Breast epithelium (tissue), 4 donors: ENCODE measurements at regions not wholly inside any gene's neighbourhood (a gene's known extent, or its start where the extent isn't known, plus 50 kb on each side); places are given as distances from the start of the nearest gene placed in this dataset.
A peak's percentile ranks its signal among the peaks of the same experiment; 100 is the strongest.

Experiments used
- DNase-seq, 2 donors: peaks; one replicate each; pipeline ENCODE4 v3.0.0-alpha.2; 2019; ENCODE audit warnings: low spot score in 2 of 2
- H3K27ac ChIP-seq, 2 donors: fragments of 200-600 bp; sonication (generic) in 1 of 2; one replicate each; pipeline ENCODE4 v1.5.1; 2016 to 2019; ENCODE audit warnings: mild to moderate bottlenecking in 1 of 2
- H3K27me3 ChIP-seq, 2 donors: fragments of 200-600 bp; sonication (generic) in 1 of 2; one replicate each; pipeline versions ENCODE4 v1.5.1 to v1.6.0; 2017 to 2019; ENCODE audit warnings: control low read depth in 1 of 2, mild to moderate bottlenecking in 1 of 2
- H3K36me3 ChIP-seq: fragments of 200-600 bp; one replicate; pipeline ENCODE4 v1.5.1; 2019
- H3K4me1 ChIP-seq, 2 donors: fragments of 200-600 bp; sonication (generic); one replicate each; pipeline ENCODE4 v1.5.1; 2016 to 2019; ENCODE audit warnings: control low read depth in 1 of 2
- H3K4me3 ChIP-seq, 3 donors: fragments of 200-600 bp; sonication (generic); 1 replicate in 2 of 3; 2 replicates in 1 of 3; pipeline ENCODE4 v1.5.1; 2016 to 2019; ENCODE audit warnings: mild to moderate bottlenecking in 3 of 3, moderate library complexity in 2 of 3
- H3K9me3 ChIP-seq, 2 donors: fragments of 200-600 bp; sonication (generic) in 1 of 2; one replicate each; pipeline ENCODE4 v1.5.1; 2016 to 2019; ENCODE audit warnings: control low read depth in 1 of 2
- CTCF ChIP-seq, 3 donors: fragments of 450-650 bp; IDR thresholded peaks; one replicate each; pipeline ENCODE4 v1.5.1; 2016 to 2017; ENCODE audit warnings: antibody characterized with exemption in 3 of 3, mild to moderate bottlenecking in 3 of 3, moderate library complexity in 3 of 3
- POLR2A ChIP-seq: fragments of 450-650 bp; IDR thresholded peaks from one replicate; pipeline ENCODE4 v1.6.1; 2016; ENCODE audit warnings: antibody characterized with exemption, mild to moderate bottlenecking, moderate library complexity
- POLR2AphosphoS5 ChIP-seq, 3 donors: sonication (generic); formaldehyde crosslinking; IDR thresholded peaks; one replicate each; pipeline ENCODE4 v1.6.1; 2017; ENCODE audit warnings: antibody characterized with exemption in 3 of 3
- intact Hi-C: fragments of 100-400 bp; cut with DNase I; formaldehyde crosslinking; loops from one replicate; pipeline ENCODE4 v1.15.1; 2023; ENCODE audit warnings: low total_unique reads

GRCh38 chr12:91874086-91874865 lies 271.4 kb downstream of the BTG1 start:
- Histone ChIP-seq H3K27me3 (no peaks in the 10 kb centered on the region), H3K4me3 (no peak overlapping the region), H3K4me1 (no peaks in the 10 kb centered on the region), H3K9me3 (no peaks in the 10 kb centered on the region), H3K36me3 (no peaks in the 10 kb centered on the region), H3K27ac (no peak overlapping the region)
- no peak for DNase-seq
- intact Hi-C loops: no loop called here
- TF ChIP-seq POLR2A (no peak), POLR2AphosphoS5 (IDR thresholded peaks at IDR 0.05) (no peak), CTCF (IDR thresholded peaks at IDR 0.05) (no peak)

DNA sequence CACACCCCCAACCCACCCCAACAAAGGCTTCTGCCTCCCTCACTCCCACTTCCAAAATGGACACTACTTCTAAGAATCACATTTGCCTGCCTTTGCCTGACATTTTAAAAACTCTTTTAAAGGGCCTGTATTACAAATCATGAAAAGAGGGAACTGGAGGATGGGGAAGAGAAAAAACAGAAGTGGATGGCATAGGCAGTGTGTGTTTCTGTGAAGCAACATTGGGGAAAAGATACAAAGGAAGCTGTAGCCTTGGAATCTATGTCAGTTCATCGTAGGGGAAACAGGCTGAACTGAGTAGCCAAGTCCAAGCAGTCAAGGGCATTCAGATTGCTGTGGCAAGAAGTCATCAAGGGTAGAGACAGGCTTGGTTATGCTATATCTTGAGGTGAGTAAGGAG lies 273.9 kb downstream of the BTG1 start:
- Histone ChIP-seq H3K4me1 (no peaks in the 10 kb centered on the region), H3K9me3 (no peaks in the 10 kb centered on the region), H3K36me3 (no peaks in the 10 kb centered on the region), H3K4me3 (no peak overlapping the region), H3K27ac (no peak overlapping the region), H3K27me3 (no peaks in the 10 kb centered on the region)
- DNase-seq: no peak
- intact Hi-C loops: no loop called here
- TF ChIP-seq POLR2A (no peak), CTCF (IDR thresholded peaks at IDR 0.05) (no peak), POLR2AphosphoS5 (IDR thresholded peaks at IDR 0.05) (no peak)

DNA sequence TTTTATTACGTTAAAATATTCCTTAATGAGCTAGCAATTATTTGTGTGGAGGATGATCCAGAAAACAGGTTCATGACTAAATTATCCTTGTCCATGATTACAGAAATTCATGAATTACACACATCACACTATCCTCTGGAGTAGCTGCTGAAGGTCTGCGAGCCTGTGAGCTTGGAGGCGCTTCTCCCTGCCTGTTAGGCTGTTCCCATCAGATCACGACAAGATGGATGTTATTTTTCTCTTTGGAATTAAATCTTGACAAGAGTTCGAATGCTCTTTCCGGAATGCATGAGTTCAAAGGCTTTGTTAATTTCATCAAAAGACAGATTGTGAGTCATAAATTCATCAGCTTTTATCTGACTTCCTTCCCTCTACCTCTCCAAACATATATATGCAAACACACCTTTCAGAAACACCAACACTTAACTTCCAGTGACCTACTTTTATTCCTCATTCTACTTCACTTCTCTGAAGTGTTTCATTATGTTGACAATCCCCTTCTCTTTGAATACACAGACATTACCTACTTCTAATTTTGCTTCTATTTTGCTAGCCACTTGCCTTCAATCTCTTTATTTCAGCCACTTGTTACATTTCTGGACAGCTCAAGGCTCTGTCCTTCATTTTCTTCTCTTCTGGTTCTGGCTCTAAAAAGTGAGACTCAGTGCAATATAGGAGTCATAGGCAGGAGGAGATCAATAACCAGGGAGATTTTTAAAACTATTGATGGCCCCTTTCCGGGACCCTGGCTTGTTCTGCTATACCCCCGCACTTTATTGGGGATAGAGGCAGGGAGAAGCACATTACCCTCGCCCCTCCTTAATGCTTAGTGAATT lies 274.6 kb downstream of the BTG1 start:
- Histone ChIP-seq H3K4me3 (no peak overlapping the region), H3K36me3 (no peaks in the 10 kb centered on the region), H3K27ac (no peak overlapping the region), H3K9me3 (no peaks in the 10 kb centered on the region), H3K27me3 (no peaks in the 10 kb centered on the region), H3K4me1 (no peaks in the 10 kb centered on the region)
- intact Hi-C loops: no loop called here
- no peak for DNase-seq
- TF ChIP-seq CTCF (IDR thresholded peaks at IDR 0.05) (no peak), POLR2A (no peak), POLR2AphosphoS5 (IDR thresholded peaks at IDR 0.05) (no peak)

DNA sequence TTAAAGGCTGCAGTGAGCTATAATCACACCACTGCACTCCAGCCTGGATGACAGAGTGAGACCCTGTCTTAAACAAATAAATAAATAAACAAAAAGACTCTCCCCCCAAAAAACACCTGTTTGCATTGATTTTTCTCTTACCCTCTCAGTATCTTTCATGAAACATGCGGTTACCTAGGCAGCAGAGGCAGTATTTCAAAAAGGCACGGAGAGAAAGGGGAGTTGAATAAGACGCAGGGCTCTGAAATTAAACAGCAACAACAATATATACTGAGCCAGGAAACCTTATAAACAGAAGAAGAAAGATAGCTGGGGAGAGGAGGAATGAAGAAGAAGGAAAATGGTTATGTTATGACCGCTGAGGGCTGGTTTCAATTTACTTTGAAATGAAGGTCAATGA lies 277.6 kb downstream of the BTG1 start:
- no peak overlapping the region for H3K27ac ChIP-seq
- no peak for DNase-seq
- no peaks in the 10 kb centered on the region for H3K27me3 ChIP-seq
- H3K4me1 ChIP-seq: no peaks in the 10 kb centered on the region
- no peaks in the 10 kb centered on the region for H3K36me3 ChIP-seq
- no peaks in the 10 kb centered on the region for H3K9me3 ChIP-seq
- TF ChIP-seq CTCF (IDR thresholded peaks at IDR 0.05) (no peak), POLR2AphosphoS5 (IDR thresholded peaks at IDR 0.05) (no peak), POLR2A (no peak)
- no peak overlapping the region for H3K4me3 ChIP-seq
- intact Hi-C loops: no loop called here

DNA sequence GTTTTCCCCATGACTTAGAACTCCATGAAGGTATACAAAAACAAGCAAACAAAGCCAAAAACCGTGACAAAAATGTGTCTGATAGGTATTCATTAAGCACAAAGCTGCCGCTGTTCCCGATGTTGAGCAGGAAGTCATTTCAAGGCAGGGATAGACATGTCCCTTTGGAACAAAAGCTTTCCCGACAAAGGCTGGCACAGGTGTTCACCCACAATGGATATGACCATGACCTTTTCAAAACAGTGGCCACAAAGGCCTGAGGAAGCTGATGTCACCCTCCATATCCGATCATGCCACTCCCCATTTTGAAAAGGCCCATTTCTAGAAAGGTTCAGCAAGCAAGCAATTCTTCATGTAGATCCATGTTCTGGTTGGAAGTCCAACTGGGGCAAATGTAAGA lies 279.1 kb downstream of the BTG1 start:
- Histone ChIP-seq H3K27ac (peak overlapping the region in 1 of 2 donors; percentile 22), H3K9me3 (no peaks in the 10 kb centered on the region), H3K36me3 (no peaks in the 10 kb centered on the region), H3K4me3 (no peak overlapping the region), H3K27me3 (no peaks in the 10 kb centered on the region), H3K4me1 (no peaks in the 10 kb centered on the region)
- intact Hi-C loops: no loop called here
- TF ChIP-seq POLR2A (no peak), CTCF (IDR thresholded peaks at IDR 0.05) (no peak), POLR2AphosphoS5 (IDR thresholded peaks at IDR 0.05) (peak in 1 of 3 donors; percentile 54)
- no peak for DNase-seq
